Ovary (tissue), 3 donors: ENCODE measurements at regions not wholly inside any gene's neighbourhood (a gene's known extent, or its start where the extent isn't known, plus 50 kb on each side); places are given as distances from the start of the nearest gene placed in this dataset.

Experiments
- POLR2A ChIP-seq: fragments of 450-650 bp; IDR thresholded peaks from one replicate; pipeline ENCODE4 v1.6.1; 2017; ENCODE audit warnings: antibody characterized with exemption, mild to moderate bottlenecking, moderate library complexity
- TF ChIP-seq, protein P1 (sequence below), 3 donors: fragments of 450-650 bp in 2 of 3; fragments of 200-600 bp in 1 of 3; IDR thresholded peaks; one replicate each; pipeline versions ENCODE4 v1.5.1 to v1.8.0; 2016 to 2022; ENCODE audit warnings: antibody characterized with exemption in 3 of 3, mild to moderate bottlenecking in 1 of 3
- donor health status: DM: no; HTN: no; CAD: no.

DNA sequence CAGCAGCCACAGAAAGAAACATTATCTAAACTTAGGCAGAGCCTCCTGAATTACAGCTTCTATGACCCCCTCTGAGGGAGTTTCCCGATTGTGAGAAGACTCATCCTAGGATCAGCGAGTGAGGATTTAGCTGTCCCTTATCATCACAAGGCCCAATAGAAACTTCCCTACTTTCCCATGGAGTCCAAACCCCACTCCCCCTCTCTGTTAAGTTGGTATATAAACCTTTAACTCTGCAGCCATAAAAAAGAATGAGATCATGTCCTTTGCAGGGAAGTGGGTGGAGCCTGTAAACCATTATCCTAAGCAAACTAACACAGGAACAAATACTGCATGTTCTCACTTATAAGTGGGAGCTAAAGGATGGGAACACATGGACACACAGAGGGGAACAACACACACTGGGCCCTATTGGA is 78.8 kb downstream of the MYL12B start:
- TF ChIP-seq, protein P1, sequence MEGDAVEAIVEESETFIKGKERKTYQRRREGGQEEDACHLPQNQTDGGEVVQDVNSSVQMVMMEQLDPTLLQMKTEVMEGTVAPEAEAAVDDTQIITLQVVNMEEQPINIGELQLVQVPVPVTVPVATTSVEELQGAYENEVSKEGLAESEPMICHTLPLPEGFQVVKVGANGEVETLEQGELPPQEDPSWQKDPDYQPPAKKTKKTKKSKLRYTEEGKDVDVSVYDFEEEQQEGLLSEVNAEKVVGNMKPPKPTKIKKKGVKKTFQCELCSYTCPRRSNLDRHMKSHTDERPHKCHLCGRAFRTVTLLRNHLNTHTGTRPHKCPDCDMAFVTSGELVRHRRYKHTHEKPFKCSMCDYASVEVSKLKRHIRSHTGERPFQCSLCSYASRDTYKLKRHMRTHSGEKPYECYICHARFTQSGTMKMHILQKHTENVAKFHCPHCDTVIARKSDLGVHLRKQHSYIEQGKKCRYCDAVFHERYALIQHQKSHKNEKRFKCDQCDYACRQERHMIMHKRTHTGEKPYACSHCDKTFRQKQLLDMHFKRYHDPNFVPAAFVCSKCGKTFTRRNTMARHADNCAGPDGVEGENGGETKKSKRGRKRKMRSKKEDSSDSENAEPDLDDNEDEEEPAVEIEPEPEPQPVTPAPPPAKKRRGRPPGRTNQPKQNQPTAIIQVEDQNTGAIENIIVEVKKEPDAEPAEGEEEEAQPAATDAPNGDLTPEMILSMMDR (IDR thresholded peaks at IDR 0.05) = no peak
- no peak for TF ChIP-seq POLR2A
